ENCODE measurements at regions not wholly inside any gene's neighbourhood (a gene's known extent, or its start where the extent isn't known, plus 50 kb on each side); places are given as distances from the start of the nearest gene placed in this dataset.

- TF ChIP-seq CTCF (IDR thresholded peaks at IDR 0.05; ENCODE audit: low read length) = no peak
- TF ChIP-seq EZH2 (IDR thresholded peaks at IDR 0.05; ENCODE audit: borderline replicate concordance, low read length) = no peak
Observed at GRCh38 chr14:85336257-85336656, 193.7 kb upstream of the FLRT2 start.
